Brain pericyte (primary cell): ENCODE measurements at regions not wholly inside any gene's neighbourhood (a gene's known extent, or its start where the extent isn't known, plus 50 kb on each side); places are given as distances from the start of the nearest gene placed in this dataset.
A peak's percentile ranks its signal among the peaks of the same experiment; 100 is the strongest.

Source experiments
- DNase-seq: peaks from one replicate; pipeline ENCODE4 v3.0.0-alpha.2; 2012; ENCODE audit warnings: low read depth, low spot score

DNA sequence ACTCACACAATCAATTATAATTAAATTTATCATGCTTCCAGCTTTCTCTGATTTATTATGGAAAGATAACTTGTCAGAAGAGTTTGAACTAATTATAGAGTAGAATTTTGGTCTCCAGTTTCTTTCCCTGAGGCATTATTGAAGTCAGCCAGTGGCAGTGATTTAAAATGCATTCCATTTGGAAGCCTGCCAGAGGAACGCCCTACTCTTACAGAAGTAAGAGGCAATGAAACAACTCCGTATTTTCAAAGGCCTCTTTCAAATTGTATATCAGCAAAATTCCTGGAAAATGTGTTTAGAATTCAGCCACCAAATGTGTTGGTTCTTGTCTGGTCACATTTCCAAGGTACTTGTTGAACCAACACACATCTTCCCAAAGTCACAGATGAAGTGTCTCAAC lies 640.9 kb downstream of the SEMA5A start:
- no peak for DNase-seq

DNA sequence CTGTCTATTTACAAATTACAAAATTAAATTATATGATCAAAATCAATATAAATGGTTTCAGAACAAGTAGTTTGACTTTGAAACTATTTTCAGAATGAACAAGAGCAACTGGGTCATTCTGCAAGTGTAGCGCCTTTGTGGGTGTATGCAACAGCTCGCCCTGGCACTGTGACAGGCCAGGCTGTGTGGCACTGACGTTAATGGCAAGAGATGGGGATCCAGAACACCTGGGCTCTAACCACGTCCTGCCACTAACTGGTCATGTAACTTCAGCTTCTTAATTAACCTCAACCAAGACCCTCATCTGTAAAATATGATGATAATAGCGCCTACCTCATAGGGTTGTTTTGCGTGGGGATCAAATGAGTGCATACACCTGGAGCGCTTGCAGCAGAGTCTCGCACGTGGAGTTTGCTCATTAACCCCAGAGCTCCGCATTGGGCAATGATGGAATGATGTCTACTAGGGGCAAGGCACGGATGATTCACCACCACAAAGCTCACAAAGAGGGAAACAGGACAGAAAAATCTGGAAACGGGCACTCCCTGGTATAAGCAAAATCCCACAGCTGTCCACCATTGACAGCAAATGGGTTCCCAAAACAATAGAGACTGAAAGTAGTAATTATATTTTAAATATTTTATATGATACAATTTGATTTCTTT lies 639.4 kb downstream of the SEMA5A start:
- no peak for DNase-seq

GRCh38 chr5:8907168-8907868 lies 638.6 kb downstream of the SEMA5A start:
- DNase-seq = no peak

GRCh38 chr5:8908055-8908683 lies 637.7 kb downstream of the SEMA5A start:
- no peak for DNase-seq

- DNase-seq = no peak
Measured at GRCh38 chr5:8912106-8912505, 633.8 kb downstream of the SEMA5A start.

DNA sequence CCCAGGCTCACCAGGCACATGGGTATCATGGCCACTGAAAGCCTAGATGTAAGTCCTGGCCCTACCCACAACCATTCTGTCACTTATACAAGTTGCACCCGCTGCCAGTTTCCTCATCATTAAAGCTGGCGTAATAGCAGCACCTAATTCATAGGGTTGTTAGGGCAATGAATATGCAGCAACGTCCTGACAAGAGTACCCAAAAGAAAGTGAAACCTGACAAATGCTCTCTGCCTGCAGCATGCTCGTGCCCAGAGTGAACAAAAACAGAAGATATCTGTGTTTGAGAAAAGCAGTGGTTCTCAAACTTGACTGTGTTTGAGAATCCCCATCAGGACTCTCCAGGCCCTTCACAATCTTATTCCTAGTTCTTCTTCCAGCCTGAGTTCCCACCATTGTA lies 632.4 kb downstream of the SEMA5A start:
- no peak for DNase-seq

GRCh38 chr5:8919096-8919495 lies 626.8 kb downstream of the SEMA5A start:
- no peak for DNase-seq

DNA sequence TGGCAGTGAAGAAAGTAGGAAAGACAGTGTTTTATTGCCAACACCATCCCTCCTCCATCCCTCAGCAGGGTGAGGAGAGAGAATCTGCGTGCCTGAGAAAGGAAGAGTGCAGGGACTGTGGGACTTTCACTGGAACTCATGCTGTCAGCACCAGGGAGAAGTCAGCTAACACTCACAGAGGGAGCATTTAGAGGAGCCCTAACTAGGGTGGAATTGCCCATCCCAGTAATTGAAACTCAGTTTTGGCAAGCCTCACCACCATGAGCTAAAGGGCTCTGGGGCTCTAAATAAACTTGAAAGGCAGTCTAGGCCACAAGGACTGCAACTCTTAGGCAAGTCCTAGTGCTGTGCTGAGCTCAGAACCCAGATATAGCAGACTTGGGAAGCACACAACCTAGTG lies 622.3 kb downstream of the SEMA5A start:
- no peak for DNase-seq

- DNase-seq = no peak
Measured at GRCh38 chr5:8924054-8924793, 621.7 kb downstream of the SEMA5A start.

DNA sequence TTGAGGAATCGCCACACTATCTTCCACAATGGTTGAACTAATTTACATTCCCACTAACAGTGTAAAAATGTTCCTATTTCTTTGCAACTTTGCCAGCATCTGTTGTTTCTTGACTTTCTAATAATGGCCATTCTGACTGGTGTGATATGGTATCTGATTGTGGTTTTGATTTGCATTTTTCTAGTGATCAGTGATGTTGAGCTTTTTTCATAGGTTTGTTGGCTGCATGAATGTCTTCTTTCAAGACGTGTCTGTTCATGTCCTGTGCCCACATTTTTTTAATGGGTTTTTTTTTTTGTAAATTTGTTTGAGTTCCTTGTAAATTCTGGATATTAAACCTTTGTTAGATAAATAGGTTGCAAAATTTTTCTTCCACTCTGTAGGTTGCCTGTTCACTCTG lies 615.9 kb downstream of the SEMA5A start:
- DNase-seq = no peak

DNA sequence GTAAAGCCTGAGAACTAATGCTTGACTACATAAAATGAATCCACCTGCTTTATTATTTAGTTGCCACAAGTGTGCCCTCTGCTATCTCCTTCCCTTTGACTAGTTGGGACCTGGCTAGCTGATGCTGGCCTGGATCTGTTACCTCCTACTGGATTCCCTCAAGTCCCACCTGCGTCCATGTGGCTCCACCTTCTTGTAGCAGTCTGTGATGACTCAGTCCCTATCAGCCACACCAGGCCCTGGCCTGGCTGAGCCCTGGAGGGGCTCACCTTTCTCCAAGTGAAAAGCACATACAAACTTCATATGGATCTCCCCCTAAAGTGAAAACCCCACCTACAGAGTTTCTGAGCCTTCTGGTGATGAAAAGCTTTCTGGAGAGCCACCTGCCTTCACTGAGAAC lies 611.4 kb downstream of the SEMA5A start:
- no peak for DNase-seq

GRCh38 chr5:8940934-8941333 lies 604.9 kb downstream of the SEMA5A start:
- no peak for DNase-seq

GRCh38 chr5:8943301-8943700 lies 602.6 kb downstream of the SEMA5A start:
- DNase-seq = peak; percentile 4

DNA sequence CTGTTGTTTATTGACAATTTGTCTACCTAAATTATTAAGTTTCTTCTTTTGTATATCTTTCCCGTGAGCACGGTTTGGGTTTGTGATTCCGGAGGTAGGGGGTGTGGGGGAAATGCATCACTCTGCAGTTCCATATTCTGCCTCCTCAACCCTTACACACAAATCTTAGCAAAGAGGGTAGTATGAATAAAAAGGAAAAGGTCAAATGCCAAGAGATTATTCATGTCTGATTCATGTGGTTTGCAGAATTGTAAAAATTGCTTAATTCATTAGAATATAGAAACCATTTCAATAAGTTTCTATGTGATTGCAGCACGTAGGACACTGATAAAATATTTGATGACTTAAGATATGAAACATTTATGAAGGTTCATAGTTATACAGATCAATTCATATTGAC lies 601.9 kb downstream of the SEMA5A start:
- DNase-seq = no peak

DNA sequence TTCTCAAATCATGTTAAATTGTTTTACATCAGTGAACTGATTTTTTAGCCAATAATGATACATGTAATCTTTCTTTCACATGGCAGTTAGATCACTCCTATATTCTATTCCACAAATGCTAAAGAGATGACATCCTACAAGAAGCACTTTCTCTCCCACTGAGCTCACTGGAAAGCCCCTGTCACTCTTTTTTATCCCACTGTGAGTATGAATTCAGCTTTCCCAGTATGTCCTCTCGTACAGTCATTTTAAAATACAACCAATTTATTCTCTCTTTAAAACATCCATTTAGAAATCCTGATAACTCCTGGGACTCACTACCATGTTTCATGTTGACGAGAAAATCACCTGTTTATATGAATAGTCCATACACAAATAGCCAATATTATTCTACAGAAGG lies 599.9 kb downstream of the SEMA5A start:
- no peak for DNase-seq

DNA sequence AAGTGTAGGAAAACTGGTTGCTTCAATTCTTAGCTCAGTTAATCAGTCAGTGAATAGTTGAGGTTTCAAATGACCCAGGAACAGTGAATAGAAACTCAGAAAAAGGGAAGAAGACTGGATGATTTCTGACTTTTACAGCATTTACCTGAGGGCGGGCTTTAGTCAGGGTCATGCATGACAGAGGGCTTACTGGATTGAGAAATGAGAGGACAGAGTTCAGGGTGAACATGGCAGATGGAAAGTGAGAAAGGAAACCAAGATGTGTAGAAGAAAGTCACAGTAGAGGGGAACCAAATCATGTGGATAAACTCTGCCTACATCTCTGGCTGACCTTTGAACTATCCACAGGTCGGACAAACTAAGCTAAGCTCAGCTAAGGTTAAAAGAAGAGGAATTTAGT lies 596.0 kb downstream of the SEMA5A start:
- no peak for DNase-seq

DNA sequence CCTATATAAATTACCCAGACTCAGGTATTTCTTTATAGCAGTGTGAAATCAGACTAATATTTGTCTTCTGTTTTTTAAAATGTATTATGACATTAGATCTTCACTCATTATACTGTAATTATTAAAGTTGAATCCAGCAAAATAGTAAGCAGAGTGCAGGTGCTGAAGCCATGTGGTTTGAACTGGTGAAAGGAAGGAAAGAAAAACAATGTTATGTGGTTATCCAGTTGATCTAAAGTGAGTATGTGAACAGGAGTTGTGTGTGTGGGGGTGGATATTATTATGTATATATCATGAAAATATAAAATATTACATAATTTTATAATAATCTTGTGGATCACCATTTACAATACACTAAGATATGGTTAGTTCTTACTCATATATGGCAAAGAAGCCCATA lies 593.7 kb downstream of the SEMA5A start:
- no peak for DNase-seq

- no peak for DNase-seq
Measured at GRCh38 chr5:8953016-8953415, 592.9 kb downstream of the SEMA5A start.

- DNase-seq = no peak
Measured at GRCh38 chr5:8953911-8954438, 591.9 kb downstream of the SEMA5A start.

- DNase-seq = no peak
Measured at GRCh38 chr5:8954801-8955200, 591.1 kb downstream of the SEMA5A start.

- no peak for DNase-seq
Measured at GRCh38 chr5:8956659-8957058, 589.2 kb downstream of the SEMA5A start.

- no peak for DNase-seq
Measured at GRCh38 chr5:8958602-8959001, 587.3 kb downstream of the SEMA5A start.
